ENCODE measurements at regions not wholly inside any gene's neighbourhood (a gene's known extent, or its start where the extent isn't known, plus 50 kb on each side); places are given as distances from the start of the nearest gene placed in this dataset.

DNA sequence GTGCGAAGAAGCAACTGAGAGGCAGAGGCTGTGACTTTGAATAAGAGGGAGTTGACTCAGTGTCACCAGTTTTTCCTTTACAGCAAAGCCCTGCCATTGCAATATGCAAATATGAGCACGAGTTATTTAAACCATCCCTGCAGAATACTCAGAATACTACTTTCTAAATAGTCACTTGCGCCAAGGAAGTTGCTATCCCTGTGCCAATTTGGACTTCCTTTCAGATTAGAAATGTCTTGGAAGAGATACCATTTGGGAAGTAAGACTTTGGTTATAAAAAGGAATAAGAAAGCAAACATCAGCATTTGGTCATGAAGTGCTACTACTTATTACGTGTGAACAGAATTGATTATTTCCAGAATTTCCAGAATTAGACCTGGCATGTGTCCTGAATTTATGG, 151.8 kb upstream of the MYT1L start (continued):
- no peak for TF ChIP-seq CHD7 (IDR thresholded peaks at IDR 0.05; ENCODE audit: insufficient replicate concordance, low read length)
- TF ChIP-seq TEAD4 (IDR thresholded peaks at IDR 0.05; ENCODE audit: low read depth, low read length): no peak
- no peak for TF ChIP-seq KDM4A (IDR thresholded peaks at IDR 0.05; ENCODE audit: low read depth, low read length, severe bottlenecking)
- no peak for TF ChIP-seq CREB1 (IDR thresholded peaks at IDR 0.05)
- TF ChIP-seq SP2 (IDR thresholded peaks at IDR 0.05; ENCODE audit: low read length): no peak
- no peak for TF ChIP-seq FOSL1 (IDR thresholded peaks at IDR 0.05; ENCODE audit: insufficient read depth, low read depth, low read length)
- no peak for TF ChIP-seq SIX5 (IDR thresholded peaks at IDR 0.05; ENCODE audit: low read depth, low read length)
- no peak for TF ChIP-seq KDM5A (IDR thresholded peaks at IDR 0.05; ENCODE audit: low read length)
- TF ChIP-seq NANOG (IDR thresholded peaks at IDR 0.05; ENCODE audit: insufficient read depth, low read depth, low read length, poor library complexity, severe bottlenecking): no peak

All from H1 (cell line).